ENCODE measurements at regions not wholly inside any gene's neighbourhood (a gene's known extent, or its start where the extent isn't known, plus 50 kb on each side); places are given as distances from the start of the nearest gene placed in this dataset.

DNA sequence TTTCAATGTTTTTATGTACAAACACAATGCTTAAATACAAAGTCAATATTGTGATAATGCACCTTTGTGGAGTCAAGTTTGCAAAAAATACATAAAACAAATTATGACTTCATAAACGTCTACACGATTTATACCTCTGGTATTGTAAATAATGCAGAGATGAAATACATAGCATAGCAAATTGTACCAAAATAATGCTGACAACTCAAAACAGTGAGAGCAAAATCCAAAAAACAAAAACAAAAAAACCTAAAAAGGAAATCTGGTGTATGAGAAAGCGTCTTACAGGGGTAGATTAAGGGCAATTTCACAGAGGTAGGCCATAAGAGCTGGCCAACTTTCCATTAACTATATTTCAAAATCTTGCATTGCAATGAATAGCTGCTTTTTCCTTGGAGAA lies 161.5 kb upstream of the LRRC7 start:
- Mint-ChIP-seq H3K27me3 (ENCODE audit: low read depth in 3 of 3) (no peaks in the 10 kb centered on the region), H3K4me1 (no peaks in the 10 kb centered on the region), H3K36me3 (no peaks in the 10 kb centered on the region), H3K4me3 (no peak overlapping the region), H3K27ac (no peak overlapping the region), H3K9me3 (peaks cover 5 to 40% (median 14%) of the 10 kb centered on the region in 6 donors)
- DNase-seq: no peak

DNA sequence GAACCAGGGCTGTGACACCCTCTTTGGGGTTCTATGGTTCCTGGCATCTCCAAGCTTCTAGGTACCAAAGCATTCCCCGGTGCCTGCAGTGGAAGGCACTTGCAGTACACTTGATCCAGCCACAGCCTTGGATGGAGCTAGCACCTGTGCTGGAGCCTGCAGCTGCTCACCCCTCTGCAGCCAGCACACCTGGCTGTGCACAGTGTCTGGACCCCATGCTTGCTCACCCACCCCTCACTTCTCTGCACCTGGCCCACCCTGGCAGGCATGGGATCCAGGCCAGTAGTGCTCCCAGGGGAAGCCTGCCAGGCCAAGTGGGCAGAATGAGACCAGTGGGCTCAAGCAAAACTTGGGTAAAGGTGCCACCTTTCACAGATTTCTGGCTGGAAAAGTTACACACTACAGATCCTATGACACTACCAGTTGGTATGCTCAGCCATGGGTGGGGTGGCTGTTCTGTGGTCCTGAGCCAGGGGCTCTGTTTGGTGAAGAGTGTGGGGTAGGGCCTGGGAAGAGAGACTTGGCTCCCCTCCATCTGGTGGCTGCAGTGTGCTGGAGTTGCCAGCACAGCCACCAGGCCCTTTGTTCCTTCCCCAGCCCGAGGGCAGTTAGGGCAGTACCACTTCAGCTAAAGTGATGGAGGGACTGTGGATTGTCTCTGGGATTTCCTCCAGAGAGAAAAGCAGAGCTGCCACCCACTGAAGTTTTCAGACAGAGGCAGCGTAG lies 157.8 kb upstream of the LRRC7 start:
- Mint-ChIP-seq H3K4me1 (no peaks in the 10 kb centered on the region), H3K27me3 (ENCODE audit: low read depth in 3 of 3) (no peaks in the 10 kb centered on the region), H3K9me3 (peaks cover 6 to 38% (median 11%) of the 10 kb centered on the region in 6 donors), H3K27ac (no peak overlapping the region), H3K4me3 (no peak overlapping the region), H3K36me3 (no peaks in the 10 kb centered on the region)
- no peak for DNase-seq

DNA sequence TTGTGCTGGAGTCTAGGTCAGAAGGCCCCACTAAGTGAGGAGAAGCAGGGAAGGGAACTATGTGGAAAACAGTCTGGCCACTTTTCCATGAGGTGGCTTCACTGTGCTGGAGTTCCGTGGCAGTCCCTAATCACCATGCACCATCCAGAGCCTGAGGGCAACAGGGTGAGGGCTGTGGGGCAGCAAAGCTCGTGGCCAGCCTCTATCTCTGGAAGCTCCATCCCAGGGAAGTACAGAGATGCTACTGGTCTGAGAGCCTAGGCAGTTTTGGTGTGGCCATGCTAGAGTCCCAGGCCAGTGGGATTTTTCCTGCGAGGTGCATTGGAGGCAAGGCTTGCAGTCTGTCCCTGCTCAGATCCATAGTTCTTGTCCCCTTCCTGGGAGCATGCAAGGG lies 157.3 kb upstream of the LRRC7 start:
- no peaks in the 10 kb centered on the region for H3K4me1 Mint-ChIP-seq
- H3K9me3 Mint-ChIP-seq: peaks cover 6 to 38% (median 12%) of the 10 kb centered on the region in 6 donors
- H3K27me3 Mint-ChIP-seq (ENCODE audit: low read depth in 3 of 3): no peaks in the 10 kb centered on the region
- H3K27ac Mint-ChIP-seq: no peak overlapping the region
- no peak overlapping the region for H3K4me3 Mint-ChIP-seq
- H3K36me3 Mint-ChIP-seq: no peaks in the 10 kb centered on the region
- no peak for DNase-seq

DNA sequence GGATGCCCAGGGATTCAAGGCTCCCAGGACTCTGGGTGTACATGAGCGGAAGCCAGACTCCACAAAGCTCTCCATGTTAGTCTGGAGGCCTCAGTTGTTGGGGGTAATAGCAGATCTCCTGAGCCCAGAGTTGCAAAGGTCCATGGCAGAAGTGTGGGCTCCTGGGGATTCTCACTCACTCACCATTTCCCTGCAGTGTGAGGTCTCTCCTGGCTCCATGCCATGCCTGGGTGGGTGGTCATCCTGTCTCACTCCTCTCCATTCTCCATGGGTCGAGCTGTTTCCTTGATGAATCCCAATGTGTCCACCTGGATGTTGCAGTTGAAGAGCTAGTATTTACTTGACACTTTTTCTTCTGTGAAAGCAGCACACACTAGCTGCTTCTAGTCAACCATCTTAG lies 156.8 kb upstream of the LRRC7 start:
- Mint-ChIP-seq H3K27ac (no peak overlapping the region), H3K4me3 (no peak overlapping the region), H3K27me3 (ENCODE audit: low read depth in 3 of 3) (no peaks in the 10 kb centered on the region), H3K9me3 (peaks cover 7 to 38% (median 12%) of the 10 kb centered on the region in 6 donors), H3K4me1 (no peaks in the 10 kb centered on the region), H3K36me3 (no peaks in the 10 kb centered on the region)
- DNase-seq: no peak

GRCh38 chr1:69411617-69412016 lies 156.1 kb upstream of the LRRC7 start:
- Mint-ChIP-seq H3K4me3 (no peak overlapping the region), H3K9me3 (peaks cover 7 to 38% (median 11%) of the 10 kb centered on the region in 6 donors), H3K36me3 (no peaks in the 10 kb centered on the region), H3K27me3 (ENCODE audit: low read depth in 3 of 3) (no peaks in the 10 kb centered on the region), H3K27ac (no peak overlapping the region), H3K4me1 (no peaks in the 10 kb centered on the region)
- no peak for DNase-seq

DNA sequence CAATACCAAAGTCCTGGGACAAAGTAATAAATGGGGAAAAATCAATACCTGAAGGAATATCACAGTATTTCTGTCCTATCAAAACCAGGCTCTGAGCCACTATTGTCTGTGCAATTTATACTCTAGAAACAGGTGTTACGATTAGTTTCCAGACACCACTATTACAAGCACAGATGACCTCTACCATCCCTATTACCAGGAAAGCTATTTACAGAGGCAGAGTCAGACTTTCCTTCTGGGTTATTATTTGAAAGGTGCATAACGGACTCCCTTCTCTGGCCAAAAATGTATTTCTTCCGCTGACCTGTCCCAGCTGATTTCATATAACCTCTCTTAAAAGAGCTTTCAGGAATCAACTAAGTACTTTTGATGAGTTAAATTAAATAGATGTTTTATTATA lies 154.6 kb upstream of the LRRC7 start:
- Mint-ChIP-seq H3K27me3 (ENCODE audit: low read depth in 3 of 3) (peaks cover 0 to under 1% (median 0%) of the 10 kb centered on the region in 3 donors), H3K9me3 (peaks cover 2 to 41% (median 17%) of the 10 kb centered on the region in 6 donors), H3K27ac (no peak overlapping the region), H3K4me3 (no peak overlapping the region), H3K36me3 (peaks cover 0 to under 1% (median 0%) of the 10 kb centered on the region in 3 donors), H3K4me1 (no peaks in the 10 kb centered on the region)
- no peak for DNase-seq

DNA sequence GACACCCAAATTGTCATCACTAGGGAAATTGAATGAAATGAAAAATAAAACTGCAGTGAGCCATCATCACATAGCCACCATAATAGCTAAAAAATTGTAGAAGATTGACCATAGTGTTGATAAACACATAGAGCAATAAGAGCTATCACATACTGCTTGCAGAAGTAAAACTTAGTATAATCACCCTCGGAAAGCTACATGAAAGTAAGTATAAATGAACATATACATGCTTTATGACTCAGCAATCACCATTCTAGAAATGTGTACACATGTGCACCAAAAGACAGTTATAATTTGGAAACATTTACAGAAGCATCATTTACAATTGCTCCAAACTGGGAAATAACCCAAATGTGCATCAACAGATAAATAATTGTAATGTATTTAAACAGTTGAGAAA lies 153.1 kb upstream of the LRRC7 start:
- H3K27ac Mint-ChIP-seq: no peak overlapping the region
- H3K4me1 Mint-ChIP-seq: no peaks in the 10 kb centered on the region
- peaks cover 0 to 6% (median 0%) of the 10 kb centered on the region in 3 donors for H3K36me3 Mint-ChIP-seq
- peaks cover 5 to 44% (median 26%) of the 10 kb centered on the region in 6 donors for H3K9me3 Mint-ChIP-seq
- no peak overlapping the region for H3K4me3 Mint-ChIP-seq
- DNase-seq: no peak
- peaks cover 0 to 2% (median 0%) of the 10 kb centered on the region in 3 donors for H3K27me3 Mint-ChIP-seq (ENCODE audit: low read depth in 3 of 3)

DNA sequence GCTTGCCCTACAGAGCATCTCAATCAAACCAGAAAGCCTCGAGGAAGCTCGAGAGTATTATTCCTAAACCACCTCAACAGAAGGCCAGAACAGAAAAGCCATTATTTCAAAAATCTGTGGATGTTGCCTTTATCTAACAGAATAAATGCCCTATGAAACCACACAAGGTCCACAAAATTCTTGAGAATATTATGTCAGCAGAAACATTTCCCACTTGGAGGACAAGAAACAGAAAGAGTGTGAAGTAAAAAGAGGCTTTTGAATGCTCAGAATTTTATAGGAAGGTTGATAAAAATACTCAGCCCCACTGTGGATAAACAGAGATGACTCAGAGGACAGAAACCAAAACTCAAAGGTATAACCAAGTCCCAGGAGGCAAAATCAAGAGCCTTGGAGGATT lies 146.4 kb upstream of the LRRC7 start:
- no peak for DNase-seq
- Mint-ChIP-seq H3K4me3 (no peak overlapping the region), H3K9me3 (peaks cover 10 to 63% (median 28%) of the 10 kb centered on the region in 6 donors), H3K27me3 (ENCODE audit: low read depth in 3 of 3) (peaks cover 0 to 6% (median 2%) of the 10 kb centered on the region in 3 donors), H3K27ac (no peak overlapping the region), H3K36me3 (peaks cover 0 to 6% (median 0%) of the 10 kb centered on the region in 3 donors), H3K4me1 (no peaks in the 10 kb centered on the region)

DNA sequence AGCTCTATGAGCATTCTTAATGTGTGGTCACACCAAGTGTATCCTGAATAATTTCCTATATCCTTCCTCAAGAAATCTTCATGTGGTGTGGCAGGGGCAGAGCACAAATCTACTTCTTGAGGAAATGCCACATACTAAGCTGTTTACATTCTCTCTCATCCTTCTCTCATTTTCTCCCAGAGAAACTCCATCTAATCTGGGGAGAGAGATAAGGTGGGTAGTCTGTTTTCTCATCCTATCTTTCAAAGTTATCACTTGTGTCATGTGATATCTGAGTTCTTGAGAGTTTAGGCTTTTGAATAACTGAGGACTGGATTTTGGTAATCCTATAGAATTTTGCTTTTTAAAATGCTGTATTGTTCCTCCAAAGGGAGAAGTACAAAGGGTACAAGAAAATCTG lies 141.9 kb upstream of the LRRC7 start:
- Mint-ChIP-seq H3K27me3 (ENCODE audit: low read depth in 3 of 3) (peaks cover 0 to 1% (median 0%) of the 10 kb centered on the region in 3 donors), H3K27ac (no peak overlapping the region), H3K4me3 (no peak overlapping the region), H3K4me1 (no peaks in the 10 kb centered on the region), H3K36me3 (peaks cover 0 to 3% (median 0%) of the 10 kb centered on the region in 3 donors), H3K9me3 (peaks cover 4 to 57% (median 12%) of the 10 kb centered on the region in 6 donors)
- no peak for DNase-seq

DNA sequence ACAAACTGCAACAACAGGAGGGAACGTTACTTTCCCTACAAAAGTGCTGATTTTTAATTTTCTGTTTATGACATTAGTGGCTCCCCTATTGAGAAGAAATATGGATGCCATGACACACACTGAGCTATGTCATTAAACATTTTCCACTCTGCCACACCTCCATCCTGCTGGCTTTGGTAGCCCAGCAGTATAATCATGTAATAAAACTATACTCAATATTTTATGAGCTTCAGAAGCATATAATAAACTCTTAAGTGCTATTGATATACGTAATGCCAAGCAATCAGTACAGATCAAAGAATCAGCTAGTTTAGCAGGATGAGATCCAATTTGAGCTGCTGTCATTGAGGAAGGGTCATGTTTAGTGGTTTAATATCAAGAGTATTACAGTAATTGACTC lies 141.3 kb upstream of the LRRC7 start:
- H3K27ac Mint-ChIP-seq: no peak overlapping the region
- peaks cover 0 to 3% (median 0%) of the 10 kb centered on the region in 3 donors for H3K36me3 Mint-ChIP-seq
- H3K4me1 Mint-ChIP-seq: no peaks in the 10 kb centered on the region
- peaks cover 3 to 58% (median 12%) of the 10 kb centered on the region in 6 donors for H3K9me3 Mint-ChIP-seq
- DNase-seq: no peak
- no peak overlapping the region for H3K4me3 Mint-ChIP-seq
- H3K27me3 Mint-ChIP-seq (ENCODE audit: low read depth in 3 of 3): peaks cover 0 to 1% (median 0%) of the 10 kb centered on the region in 3 donors

DNA sequence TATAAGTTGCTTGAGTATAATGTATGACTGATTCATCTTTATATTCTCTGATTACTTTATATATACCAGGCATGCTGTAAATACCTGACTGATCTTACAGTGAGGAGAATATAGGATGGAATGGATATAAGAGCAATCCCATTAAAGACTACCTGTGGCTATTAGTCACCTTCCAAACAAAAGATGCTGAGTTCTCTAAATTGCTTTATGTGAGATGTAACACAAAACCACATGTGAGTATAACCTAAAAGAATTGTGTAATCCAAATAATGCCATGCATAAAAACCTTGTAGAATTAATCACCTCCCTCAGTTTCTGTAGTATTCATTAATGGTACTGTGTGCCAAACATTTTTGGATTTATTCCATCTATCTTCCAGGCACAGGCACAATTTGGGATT lies 134.6 kb upstream of the LRRC7 start:
- H3K36me3 Mint-ChIP-seq: no peaks in the 10 kb centered on the region
- H3K27me3 Mint-ChIP-seq (ENCODE audit: low read depth in 3 of 3): no peaks in the 10 kb centered on the region

DNA sequence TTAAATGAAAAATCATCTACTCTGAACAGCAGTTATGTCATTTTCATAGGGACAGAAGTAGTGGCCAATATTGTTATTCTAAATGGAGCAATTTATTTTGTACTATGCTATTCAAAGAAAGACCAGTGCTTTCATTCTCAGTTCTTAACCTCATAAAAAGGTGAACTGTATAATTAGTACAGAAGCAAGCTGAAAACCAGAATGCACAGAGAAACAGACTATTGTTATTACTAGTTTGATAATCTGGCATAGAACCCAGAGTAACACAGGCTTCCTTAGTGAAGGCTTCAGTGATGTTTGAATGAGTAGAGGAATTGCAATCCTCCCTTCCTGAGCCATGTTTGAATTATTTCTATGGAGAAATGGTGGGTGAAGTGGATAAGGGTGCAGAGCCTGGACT lies 131.6 kb upstream of the LRRC7 start:
- H3K27me3 Mint-ChIP-seq (ENCODE audit: low read depth in 3 of 3): no peaks in the 10 kb centered on the region
- H3K4me3 Mint-ChIP-seq: no peak overlapping the region
- DNase-seq: no peak
- H3K4me1 Mint-ChIP-seq: no peaks in the 10 kb centered on the region
- H3K36me3 Mint-ChIP-seq: no peaks in the 10 kb centered on the region
- no peak overlapping the region for H3K27ac Mint-ChIP-seq
- H3K9me3 Mint-ChIP-seq: peaks cover 5 to 21% (median 17%) of the 10 kb centered on the region in 6 donors

More for the DNA sequence above, 134.6 kb upstream of the LRRC7 start:
- no peak for DNase-seq
- H3K4me1 Mint-ChIP-seq: no peaks in the 10 kb centered on the region
- no peak overlapping the region for H3K4me3 Mint-ChIP-seq
- no peak overlapping the region for H3K27ac Mint-ChIP-seq
- H3K9me3 Mint-ChIP-seq: peaks cover 10 to 27% (median 12%) of the 10 kb centered on the region in 6 donors

DNA sequence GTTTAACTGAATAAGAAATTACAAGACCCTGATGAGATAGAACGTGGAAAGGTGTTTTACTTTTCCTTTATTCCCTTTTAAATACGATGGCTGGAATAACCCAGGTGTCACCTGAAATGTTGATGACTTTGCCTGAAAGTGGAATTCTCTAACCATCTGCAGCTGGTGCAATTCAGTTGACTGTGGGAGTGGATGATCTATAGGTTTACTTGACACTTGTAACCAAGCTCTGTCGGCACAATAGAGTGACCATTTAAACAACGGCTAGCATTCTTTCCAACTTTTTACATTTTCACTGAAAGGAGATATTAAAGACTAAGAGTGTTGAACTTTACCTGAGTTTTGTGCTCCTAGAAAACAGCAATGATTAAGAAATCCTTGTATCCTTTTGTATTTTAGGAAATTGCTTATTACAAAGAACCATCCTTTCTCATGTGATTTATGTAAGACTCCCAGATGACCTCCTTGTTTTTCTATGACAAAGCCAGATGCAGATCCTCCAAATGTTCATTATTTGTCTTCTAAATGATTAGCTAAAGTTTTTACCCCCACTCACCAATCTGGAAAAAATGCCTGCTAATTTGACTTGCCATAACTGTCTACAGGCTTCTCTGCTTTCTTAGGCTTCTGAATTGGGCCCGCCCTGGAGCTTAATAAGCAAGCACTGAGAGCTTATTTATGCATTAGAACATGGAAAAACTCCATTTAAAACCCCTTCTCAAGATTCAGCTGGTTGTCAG lies 129.5 kb upstream of the LRRC7 start:
- Mint-ChIP-seq H3K4me3 (no peak overlapping the region), H3K4me1 (no peaks in the 10 kb centered on the region), H3K27me3 (ENCODE audit: low read depth in 3 of 3) (no peaks in the 10 kb centered on the region), H3K27ac (no peak overlapping the region), H3K9me3 (peaks cover 5 to 19% (median 13%) of the 10 kb centered on the region in 6 donors), H3K36me3 (no peaks in the 10 kb centered on the region)
- no peak for DNase-seq

DNA sequence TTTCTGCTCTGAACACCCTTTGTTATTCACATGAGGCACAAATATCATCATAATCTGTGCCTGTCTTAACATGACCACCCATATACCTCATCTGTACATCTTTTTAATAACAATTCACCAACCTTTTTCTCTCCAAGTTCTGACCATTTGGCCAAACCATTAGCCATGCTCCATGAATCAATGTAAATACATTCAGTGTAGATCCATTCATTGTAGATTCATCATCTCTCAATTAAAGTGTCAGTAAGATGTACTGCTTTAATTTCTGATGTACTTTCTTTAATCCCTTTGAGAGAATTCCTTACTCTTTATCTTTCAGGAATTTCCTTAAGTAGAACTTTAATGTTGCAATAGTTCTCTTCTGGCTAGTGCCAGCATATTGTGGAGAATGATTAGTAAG lies 126.2 kb upstream of the LRRC7 start:
- Mint-ChIP-seq H3K4me1 (no peaks in the 10 kb centered on the region), H3K9me3 (peaks cover 9 to 22% (median 18%) of the 10 kb centered on the region in 6 donors), H3K36me3 (no peaks in the 10 kb centered on the region), H3K4me3 (no peak overlapping the region), H3K27ac (no peak overlapping the region), H3K27me3 (ENCODE audit: low read depth in 3 of 3) (no peaks in the 10 kb centered on the region)
- no peak for DNase-seq

Measured in immature natural killer cell (primary cell).